Endothelial cell of umbilical vein (primary cell): ENCODE measurements at regions not wholly inside any gene's neighbourhood (a gene's known extent, or its start where the extent isn't known, plus 50 kb on each side); places are given as distances from the start of the nearest gene placed in this dataset.

ENCODE experiments used
- BruUV-seq: library from RNA; stranded (reverse); fragments of 400-500 nt; replicated peaks from 2 replicates; lab custom pipeline; 2021; lab: Mats Ljungman, UMichigan
- CTCF ChIA-PET: fragments of 300-600, 350-600 bp; sonication (Branson Sonifier 250); formaldehyde crosslinking; loops from one replicate; lab custom pipeline; 2021; ENCODE audit warnings: antibody characterized with exemption, inconsistent platforms; lab: Charles Lee
- POLR2A ChIA-PET: fragments of 300-600, 350-600 bp; sonication (Branson Sonifier 250); formaldehyde crosslinking; loops from one replicate; lab custom pipeline; 2021; ENCODE audit warnings: antibody characterized with exemption, inconsistent platforms; lab: Charles Lee
- DNase-seq: peaks from one replicate; pipeline ENCODE4 v3.0.0-alpha.2; 2011; ENCODE audit warnings: low read depth, low spot score
- FAIRE-seq: peaks from 2 replicates; lab custom pipeline; 2011; peaks lifted over from hg19 to GRCh38; lab: Jason Lieb, UNC
- H2AFZ ChIP-seq: 2 replicates; pipeline ENCODE4 v1.6.0; 2012; ENCODE audit warnings: low read depth, low read length, control low read depth, inconsistent platforms
- H3K27ac ChIP-seq: 2 replicates; pipeline ENCODE4 v1.5.1; 2011; ENCODE audit warnings: low read depth, mild to moderate bottlenecking, control low read depth, low read length, moderate library complexity; ENCODE audit not compliant: insufficient read depth
- H3K27me3 ChIP-seq, 2 experiments: 2 replicates each; pipeline versions ENCODE4 v1.6.0 to v1.6.1; 2011; ENCODE audit warnings: low read length in 2 of 2, mixed read lengths in 1 of 2; ENCODE audit not compliant: control insufficient read depth in 2 of 2, insufficient read depth in 2 of 2
- H3K36me3 ChIP-seq, 2 experiments: 2 replicates in 1 of 2; 3 replicates in 1 of 2; pipeline ENCODE4 v1.5.1; 2011; ENCODE audit warnings: low read length in 2 of 2, mild to moderate bottlenecking in 1 of 2, moderate library complexity in 1 of 2; ENCODE audit not compliant: control insufficient read depth in 2 of 2, insufficient read depth in 2 of 2; ENCODE audit errors: extremely low read depth in 1 of 2
- H3K4me1 ChIP-seq: 3 replicates; pipeline ENCODE4 v1.5.1; 2011; ENCODE audit warnings: mild to moderate bottlenecking, low read length; ENCODE audit not compliant: control insufficient read depth, insufficient read depth; ENCODE audit errors: extremely low read depth
- H3K4me2 ChIP-seq: 2 replicates; pipeline ENCODE4 v1.6.1; 2011; ENCODE audit warnings: low read length, control low read depth, mixed read lengths; ENCODE audit not compliant: insufficient read depth
- H3K4me3 ChIP-seq, 3 experiments: fragments of 200-600 bp in 1 of 3; sonication (generic), shearing (Covaris generic) in 1 of 3; replicated peaks in 1 of 3; 2 replicates each; pipeline ENCODE4 v1.5.1; 2011 to 2016; ENCODE audit warnings: control low read depth in 3 of 3, low read length in 3 of 3, mild to moderate bottlenecking in 2 of 3, inconsistent platforms in 1 of 3, low read depth in 1 of 3, moderate library complexity in 1 of 3; ENCODE audit not compliant: insufficient read depth in 1 of 3
- H3K79me2 ChIP-seq: 2 replicates; pipeline ENCODE4 v1.6.0; 2012; ENCODE audit warnings: low read length, inconsistent platforms; ENCODE audit not compliant: control insufficient read depth, insufficient read depth
- H3K9ac ChIP-seq: replicated peaks from 2 replicates; pipeline ENCODE3; 2011; ENCODE audit warnings: low read length, control low read depth; ENCODE audit not compliant: insufficient read depth; ENCODE audit errors: extremely low read depth
- H3K9me1 ChIP-seq: replicated peaks from 3 replicates; pipeline ENCODE4 v1.6.0; 2011; ENCODE audit warnings: mild to moderate bottlenecking, low read length; ENCODE audit not compliant: control insufficient read depth, insufficient read depth; ENCODE audit errors: extremely low read depth
- H3K9me3 ChIP-seq: replicated peaks from 2 replicates; pipeline ENCODE4 v1.5.1; 2012; ENCODE audit warnings: low read length, inconsistent platforms; ENCODE audit not compliant: control insufficient read depth, insufficient read depth
- H4K20me1 ChIP-seq: replicated peaks from 2 replicates; pipeline ENCODE3; 2011; ENCODE audit warnings: mild to moderate bottlenecking, low read length; ENCODE audit not compliant: control insufficient read depth, insufficient read depth; ENCODE audit errors: extremely low read depth
- EZH2 ChIP-seq: IDR thresholded peaks from 2 replicates; pipeline ENCODE4 v1.6.1; 2012; ENCODE audit warnings: borderline replicate concordance, low read depth, mild to moderate bottlenecking, moderate library complexity, low read length, inconsistent platforms; ENCODE audit not compliant: severe bottlenecking
- FOS ChIP-seq: IDR thresholded peaks from 2 replicates; pipeline ENCODE4 v1.6.1; 2011; ENCODE audit warnings: mild to moderate bottlenecking, low read length, moderate library complexity, borderline replicate concordance; ENCODE audit not compliant: insufficient read depth
- GATA2 ChIP-seq: IDR thresholded peaks from 2 replicates; pipeline ENCODE4 v1.7.0; 2011; ENCODE audit warnings: low read depth, mild to moderate bottlenecking, moderate library complexity, mixed read lengths, low read length; ENCODE audit not compliant: insufficient read length, insufficient read depth
- JUN ChIP-seq: IDR thresholded peaks from 2 replicates; pipeline ENCODE4 v1.6.1; 2011; ENCODE audit warnings: borderline replicate concordance, low read depth; ENCODE audit not compliant: insufficient read length, insufficient read depth
- MYC ChIP-seq: IDR thresholded peaks from one replicate; pipeline ENCODE4 v1.6.1; 2011; ENCODE audit warnings: mild to moderate bottlenecking, low read depth, low read length
- POLR2A ChIP-seq: IDR thresholded peaks from 2 replicates; pipeline ENCODE4 v1.6.1; 2012; ENCODE audit warnings: low read depth, mild to moderate bottlenecking, control low read depth, low read length
- POLR2AphosphoS5 ChIP-seq: IDR thresholded peaks from 2 replicates; pipeline ENCODE4 v1.6.1; 2012; ENCODE audit warnings: low read depth, mild to moderate bottlenecking, control low read depth, low read length, moderate library complexity; ENCODE audit not compliant: insufficient read depth
- dilution Hi-C: fragments of 300-500 bp; cut with MboI; formaldehyde crosslinking; loops from one replicate; pipeline ENCODE4 v1.15.0; 2019; ENCODE audit warnings: low sequenced_read_pairs; ENCODE audit not compliant: extremely low pct_ligation_motif_present
- intact Hi-C: fragments of 100-400 bp; cut with micrococcal nuclease; formaldehyde crosslinking; loops from one replicate; pipeline ENCODE4 v1.10.0; 2022
- TF ChIP-seq, protein P1 (sequence below): IDR thresholded peaks from 2 replicates; pipeline ENCODE4 v1.6.1; 2011; ENCODE audit not compliant: insufficient read depth, insufficient read length
- TF ChIP-seq, protein P2 (sequence below), 2 donors: IDR thresholded peaks; 1 replicate in 1 of 2; 2 replicates in 1 of 2; pipeline ENCODE4 v1.5.1; 2011; ENCODE audit warnings: low read length in 2 of 2, mild to moderate bottlenecking in 2 of 2, moderate library complexity in 2 of 2, control low read depth in 1 of 2, inconsistent platforms in 1 of 2, low read depth in 1 of 2; ENCODE audit not compliant: insufficient read depth in 1 of 2; ENCODE audit errors: extremely low read depth in 1 of 2

DNA sequence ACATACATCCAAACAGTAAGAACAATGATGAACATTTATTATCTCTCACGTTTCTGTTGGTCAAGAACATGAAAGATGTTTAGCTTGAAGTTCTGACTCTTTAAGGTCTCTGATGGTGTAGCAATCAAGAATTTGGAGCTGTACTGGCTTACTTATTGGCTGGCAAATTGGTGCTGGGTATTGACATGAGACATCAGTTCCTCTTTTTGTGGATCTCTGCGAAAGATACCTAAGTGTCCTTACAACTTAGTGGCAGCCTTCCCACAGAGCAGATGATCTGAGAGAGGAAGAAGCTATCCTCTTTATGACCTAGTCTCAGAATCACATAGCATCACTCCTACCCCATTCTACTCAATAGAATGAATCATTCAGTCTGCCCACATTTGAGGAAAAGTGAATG, 309.8 kb upstream of the DCBLD2 start:
- Histone ChIP-seq H3K4me3 (no peak overlapping the region), H3K27ac (no peak overlapping the region), H4K20me1 (no peaks in the 10 kb centered on the region), H3K4me1 (no peaks in the 10 kb centered on the region), H3K9ac (no peak overlapping the region), H3K9me1 (no peaks in the 10 kb centered on the region), H3K79me2 (no peaks in the 10 kb centered on the region), H3K9me3 (no peaks in the 10 kb centered on the region), H2AFZ (no peak overlapping the region), H3K27me3 (no peaks in the 10 kb centered on the region), H3K4me2 (no peak overlapping the region), H3K36me3 (no peaks in the 10 kb centered on the region)
- no TSS peak for BruUV-seq
- TF ChIP-seq POLR2A (no peak), POLR2AphosphoS5 (no peak), GATA2 (no peak), FOS (no peak), EZH2 (no peak), MYC (no peak)
- TF ChIP-seq, protein P1, sequence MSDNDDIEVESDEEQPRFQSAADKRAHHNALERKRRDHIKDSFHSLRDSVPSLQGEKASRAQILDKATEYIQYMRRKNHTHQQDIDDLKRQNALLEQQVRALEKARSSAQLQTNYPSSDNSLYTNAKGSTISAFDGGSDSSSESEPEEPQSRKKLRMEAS: no peak
- dilution Hi-C loops: no loop called here
- no peak for FAIRE-seq
- POLR2A ChIA-PET: no interaction called here
- CTCF ChIA-PET: interaction anchor here (1.9 kb wide), 1 partner anchor 38 kb away, joined by 6 read pairs; no protein-coding TSS in a partner anchor
- intact Hi-C loops: no loop called here
- DNase-seq: no peak

DNA sequence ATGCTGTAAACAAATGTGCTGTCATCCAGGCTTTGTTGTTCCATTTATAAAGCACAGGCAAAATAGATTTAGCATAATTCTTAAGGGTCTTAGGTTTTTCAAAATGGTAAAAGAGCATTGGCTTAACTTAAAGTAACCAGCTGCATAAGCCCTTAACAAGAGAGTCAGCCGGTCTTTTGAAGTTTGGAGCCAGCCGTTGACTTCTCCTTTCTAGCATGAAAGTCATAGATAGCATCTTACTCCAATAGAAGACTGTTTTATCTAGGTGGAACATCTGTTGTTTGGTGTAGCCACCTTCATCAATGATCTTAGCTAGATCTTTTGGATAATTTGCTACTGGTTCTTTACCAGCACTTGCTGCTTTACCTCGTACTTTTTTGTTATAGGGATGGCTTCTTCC, 297.5 kb upstream of the DCBLD2 start:
- Histone ChIP-seq H3K4me2 (no peak overlapping the region), H3K36me3 (no peaks in the 10 kb centered on the region), H3K27ac (no peak overlapping the region), H4K20me1 (no peaks in the 10 kb centered on the region), H3K79me2 (no peaks in the 10 kb centered on the region), H3K4me3 (no peak overlapping the region), H3K27me3 (no peaks in the 10 kb centered on the region), H3K9me3 (no peaks in the 10 kb centered on the region), H3K4me1 (no peaks in the 10 kb centered on the region), H3K9me1 (no peaks in the 10 kb centered on the region), H2AFZ (no peak overlapping the region), H3K9ac (no peak overlapping the region)
- CTCF ChIA-PET: interaction anchor here (1.3 kb wide), 1 partner anchor 26 kb away, joined by 7 read pairs; no protein-coding TSS in a partner anchor
- DNase-seq (no peak), FAIRE-seq (no peak)
- POLR2A ChIA-PET: no interaction called here
- intact Hi-C loops: no loop called here
- dilution Hi-C loops: no loop called here
- BruUV-seq: no TSS peak
- TF ChIP-seq FOS (no peak), EZH2 (no peak), GATA2 (no peak), POLR2AphosphoS5 (no peak), JUN (no peak), POLR2A (no peak), MYC (no peak)
- TF ChIP-seq, protein P1: no peak
- TF ChIP-seq, protein P2, sequence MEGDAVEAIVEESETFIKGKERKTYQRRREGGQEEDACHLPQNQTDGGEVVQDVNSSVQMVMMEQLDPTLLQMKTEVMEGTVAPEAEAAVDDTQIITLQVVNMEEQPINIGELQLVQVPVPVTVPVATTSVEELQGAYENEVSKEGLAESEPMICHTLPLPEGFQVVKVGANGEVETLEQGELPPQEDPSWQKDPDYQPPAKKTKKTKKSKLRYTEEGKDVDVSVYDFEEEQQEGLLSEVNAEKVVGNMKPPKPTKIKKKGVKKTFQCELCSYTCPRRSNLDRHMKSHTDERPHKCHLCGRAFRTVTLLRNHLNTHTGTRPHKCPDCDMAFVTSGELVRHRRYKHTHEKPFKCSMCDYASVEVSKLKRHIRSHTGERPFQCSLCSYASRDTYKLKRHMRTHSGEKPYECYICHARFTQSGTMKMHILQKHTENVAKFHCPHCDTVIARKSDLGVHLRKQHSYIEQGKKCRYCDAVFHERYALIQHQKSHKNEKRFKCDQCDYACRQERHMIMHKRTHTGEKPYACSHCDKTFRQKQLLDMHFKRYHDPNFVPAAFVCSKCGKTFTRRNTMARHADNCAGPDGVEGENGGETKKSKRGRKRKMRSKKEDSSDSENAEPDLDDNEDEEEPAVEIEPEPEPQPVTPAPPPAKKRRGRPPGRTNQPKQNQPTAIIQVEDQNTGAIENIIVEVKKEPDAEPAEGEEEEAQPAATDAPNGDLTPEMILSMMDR (IDR thresholded peaks at IDR 0.05; ENCODE audit: extremely low read depth in 1 of 2, insufficient read depth in 1 of 2, low read depth in 1 of 2, low read length in 2 of 2): no peak
